ENCODE measurements at regions not wholly inside any gene's neighbourhood (a gene's known extent, or its start where the extent isn't known, plus 50 kb on each side); places are given as distances from the start of the nearest gene placed in this dataset.

GRCh38 chr5:8700671-8701070 lies 831.7 kb downstream of the MTRR start:
- no peak overlapping the region for H3K27ac ChIP-seq
- WGBS, 4 donors, result 72 to 79% (median 73%) methylated on average over 7 of the region's 7 CpGs
- ATAC-seq (no peak), DNase-seq (no peak)
- TF ChIP-seq POLR2A (IDR thresholded peaks at IDR 0.05), result no peak
- no peak for TF ChIP-seq CTCF (IDR thresholded peaks at IDR 0.05)
- H3K27me3 ChIP-seq, result no peaks in the 10 kb centered on the region
- H3K4me1 ChIP-seq, result no peaks in the 10 kb centered on the region
- no peaks in the 10 kb centered on the region for H3K36me3 ChIP-seq
- intact Hi-C loops (cut with DNase I), result no loop called here
- H3K4me3 ChIP-seq, result no peak overlapping the region
- H3K9me3 ChIP-seq, result peaks cover 0 to 4% (median 0%) of the 10 kb centered on the region in 12 donors

- WGBS, 4 donors, result 61 to 69% (median 63%) methylated on average over 2 of the region's 2 CpGs
- no peaks in the 10 kb centered on the region for H3K36me3 ChIP-seq
- H3K27ac ChIP-seq, result no peak overlapping the region
- intact Hi-C loops (cut with DNase I), result no loop called here
- TF ChIP-seq CTCF (IDR thresholded peaks at IDR 0.05) (no peak), POLR2A (IDR thresholded peaks at IDR 0.05) (no peak)
- ATAC-seq (no peak), DNase-seq (no peak)
- no peak overlapping the region for H3K4me3 ChIP-seq
- H3K4me1 ChIP-seq, result no peaks in the 10 kb centered on the region
- H3K9me3 ChIP-seq, result peaks cover 0 to 4% (median 0%) of the 10 kb centered on the region in 12 donors
- no peaks in the 10 kb centered on the region for H3K27me3 ChIP-seq
Measured at GRCh38 chr5:8701251-8701650, 832.3 kb downstream of the MTRR start.

- DNase-seq (no peak), ATAC-seq (no peak)
- intact Hi-C loops (cut with DNase I), result no loop called here
- Histone ChIP-seq H3K27me3 (no peaks in the 10 kb centered on the region), H3K9me3 (peaks cover 0 to 7% (median 0%) of the 10 kb centered on the region in 12 donors), H3K4me3 (no peak overlapping the region), H3K36me3 (no peaks in the 10 kb centered on the region), H3K27ac (no peak overlapping the region), H3K4me1 (no peaks in the 10 kb centered on the region)
- WGBS, 4 donors, result 68 to 77% (median 73%) methylated on average over 6 of the region's 6 CpGs
- TF ChIP-seq CTCF (IDR thresholded peaks at IDR 0.05) (no peak), POLR2A (IDR thresholded peaks at IDR 0.05) (no peak)
Measured at GRCh38 chr5:8710426-8710930, 835.4 kb downstream of the SEMA5A start.

GRCh38 chr5:8714198-8714597 lies 831.7 kb downstream of the SEMA5A start:
- Histone ChIP-seq H3K27me3 (no peaks in the 10 kb centered on the region), H3K9me3 (no peaks in the 10 kb centered on the region), H3K4me1 (no peaks in the 10 kb centered on the region), H3K36me3 (no peaks in the 10 kb centered on the region), H3K4me3 (no peak overlapping the region), H3K27ac (no peak overlapping the region)
- ATAC-seq, result no peak
- 25 to 49% (median 45%) methylated on average over 1 of the region's 1 CpG for WGBS, 4 donors
- no peak for TF ChIP-seq POLR2A (IDR thresholded peaks at IDR 0.05)
- TF ChIP-seq CTCF (IDR thresholded peaks at IDR 0.05), result no peak
- intact Hi-C loops (cut with DNase I), result no loop called here
- no peak for DNase-seq

Data from heart left ventricle (tissue), 16 donors.